GM13976 (cell line): ENCODE measurements at regions not wholly inside any gene's neighbourhood (a gene's known extent, or its start where the extent isn't known, plus 50 kb on each side); places are given as distances from the start of the nearest gene placed in this dataset.

Source experiments
- DNase-seq: peaks from one replicate; pipeline ENCODE4 v3.0.0; 2012; ENCODE audit warnings: low spot score
- CTCF ChIP-seq: IDR thresholded peaks from 2 replicates; pipeline ENCODE4 v1.5.1; 2012; ENCODE audit warnings: borderline replicate concordance, mild to moderate bottlenecking; ENCODE audit not compliant: insufficient read depth; ENCODE audit errors: extremely low read depth, missing control alignments, control extremely low read depth
- in situ Hi-C: fragments of 300-500 bp; cut with MboI; formaldehyde crosslinking; loops from one replicate; pipeline ENCODE4 v1.12.0; 2022; ENCODE audit warnings: low sequenced_read_pairs, mixed read lengths, inconsistent platforms; ENCODE audit not compliant: unreplicated experiment

GRCh38 chr19:31402529-31403316 is 53.5 kb upstream of the TSHZ3 start:
- no peak for DNase-seq
- no peak for TF ChIP-seq CTCF
- in situ Hi-C loops, result no loop called here

- TF ChIP-seq CTCF, result no peak
- in situ Hi-C loops, result no loop called here
- no peak for DNase-seq
These were observed 56.9 kb upstream of the TSHZ3 start for GRCh38 chr19:31406106-31406505.

GRCh38 chr19:31408460-31409124 is 59.4 kb upstream of the TSHZ3 start:
- DNase-seq, result no peak
- in situ Hi-C loops, result no loop called here
- no peak for TF ChIP-seq CTCF

GRCh38 chr19:31413353-31413752 is 64.1 kb upstream of the TSHZ3 start:
- no peak for DNase-seq
- in situ Hi-C loops, result no loop called here
- TF ChIP-seq CTCF, result no peak

GRCh38 chr19:31415322-31415721 is 66.1 kb upstream of the TSHZ3 start:
- in situ Hi-C loops, result no loop called here

GRCh38 chr19:31416548-31416947 is 67.3 kb upstream of the TSHZ3 start:
- in situ Hi-C loops, result no loop called here
- no peak for TF ChIP-seq CTCF
- DNase-seq, result no peak

More at GRCh38 chr19:31415322-31415721, 66.1 kb upstream of the TSHZ3 start:
- no peak for TF ChIP-seq CTCF
- no peak for DNase-seq
